ENCODE measurements at regions not wholly inside any gene's neighbourhood (a gene's known extent, or its start where the extent isn't known, plus 50 kb on each side); places are given as distances from the start of the nearest gene placed in this dataset.

DNA sequence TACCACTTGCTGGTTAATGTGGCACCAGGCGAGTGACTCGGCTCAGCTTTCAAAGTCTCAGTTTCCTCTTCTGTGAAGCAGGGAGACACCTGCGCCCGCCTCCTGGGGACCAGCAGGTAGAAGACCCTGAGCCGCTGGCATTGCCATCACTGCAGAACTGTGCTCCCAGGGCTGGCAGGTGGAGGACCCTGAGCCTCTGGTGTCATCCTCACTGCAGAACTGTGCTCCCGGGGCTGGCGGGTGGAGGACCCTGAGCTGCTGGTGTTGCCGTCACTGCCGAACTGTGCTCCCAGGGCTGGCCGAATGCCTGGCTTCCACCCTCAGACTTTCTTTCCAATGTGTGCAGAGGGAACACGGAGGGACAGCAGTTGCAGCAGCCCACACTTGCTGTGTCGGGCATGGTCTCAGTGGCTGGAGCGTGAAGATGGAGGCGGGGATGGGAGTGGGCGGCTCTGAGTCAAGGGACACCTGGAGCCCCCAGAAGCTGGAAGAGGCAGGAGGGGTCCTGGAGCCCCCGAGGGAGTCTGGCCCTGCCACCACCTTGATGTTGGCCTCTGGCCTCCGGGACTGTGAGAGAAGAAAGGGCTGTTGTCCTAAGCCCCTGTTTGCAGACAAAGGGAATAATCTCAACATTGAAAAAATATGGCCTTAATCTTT lies 75.8 kb upstream of the METTL9 start (continued):
- TF ChIP-seq, protein P1, sequence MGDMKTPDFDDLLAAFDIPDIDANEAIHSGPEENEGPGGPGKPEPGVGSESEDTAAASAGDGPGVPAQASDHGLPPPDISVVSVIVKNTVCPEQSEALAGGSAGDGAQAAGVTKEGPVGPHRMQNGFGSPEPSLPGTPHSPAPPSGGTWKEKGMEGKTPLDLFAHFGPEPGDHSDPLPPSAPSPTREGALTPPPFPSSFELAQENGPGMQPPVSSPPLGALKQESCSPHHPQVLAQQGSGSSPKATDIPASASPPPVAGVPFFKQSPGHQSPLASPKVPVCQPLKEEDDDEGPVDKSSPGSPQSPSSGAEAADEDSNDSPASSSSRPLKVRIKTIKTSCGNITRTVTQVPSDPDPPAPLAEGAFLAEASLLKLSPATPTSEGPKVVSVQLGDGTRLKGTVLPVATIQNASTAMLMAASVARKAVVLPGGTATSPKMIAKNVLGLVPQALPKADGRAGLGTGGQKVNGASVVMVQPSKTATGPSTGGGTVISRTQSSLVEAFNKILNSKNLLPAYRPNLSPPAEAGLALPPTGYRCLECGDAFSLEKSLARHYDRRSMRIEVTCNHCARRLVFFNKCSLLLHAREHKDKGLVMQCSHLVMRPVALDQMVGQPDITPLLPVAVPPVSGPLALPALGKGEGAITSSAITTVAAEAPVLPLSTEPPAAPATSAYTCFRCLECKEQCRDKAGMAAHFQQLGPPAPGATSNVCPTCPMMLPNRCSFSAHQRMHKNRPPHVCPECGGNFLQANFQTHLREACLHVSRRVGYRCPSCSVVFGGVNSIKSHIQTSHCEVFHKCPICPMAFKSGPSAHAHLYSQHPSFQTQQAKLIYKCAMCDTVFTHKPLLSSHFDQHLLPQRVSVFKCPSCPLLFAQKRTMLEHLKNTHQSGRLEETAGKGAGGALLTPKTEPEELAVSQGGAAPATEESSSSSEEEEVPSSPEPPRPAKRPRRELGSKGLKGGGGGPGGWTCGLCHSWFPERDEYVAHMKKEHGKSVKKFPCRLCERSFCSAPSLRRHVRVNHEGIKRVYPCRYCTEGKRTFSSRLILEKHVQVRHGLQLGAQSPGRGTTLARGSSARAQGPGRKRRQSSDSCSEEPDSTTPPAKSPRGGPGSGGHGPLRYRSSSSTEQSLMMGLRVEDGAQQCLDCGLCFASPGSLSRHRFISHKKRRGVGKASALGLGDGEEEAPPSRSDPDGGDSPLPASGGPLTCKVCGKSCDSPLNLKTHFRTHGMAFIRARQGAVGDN (IDR thresholded peaks at IDR 0.05), result no peak

DNA sequence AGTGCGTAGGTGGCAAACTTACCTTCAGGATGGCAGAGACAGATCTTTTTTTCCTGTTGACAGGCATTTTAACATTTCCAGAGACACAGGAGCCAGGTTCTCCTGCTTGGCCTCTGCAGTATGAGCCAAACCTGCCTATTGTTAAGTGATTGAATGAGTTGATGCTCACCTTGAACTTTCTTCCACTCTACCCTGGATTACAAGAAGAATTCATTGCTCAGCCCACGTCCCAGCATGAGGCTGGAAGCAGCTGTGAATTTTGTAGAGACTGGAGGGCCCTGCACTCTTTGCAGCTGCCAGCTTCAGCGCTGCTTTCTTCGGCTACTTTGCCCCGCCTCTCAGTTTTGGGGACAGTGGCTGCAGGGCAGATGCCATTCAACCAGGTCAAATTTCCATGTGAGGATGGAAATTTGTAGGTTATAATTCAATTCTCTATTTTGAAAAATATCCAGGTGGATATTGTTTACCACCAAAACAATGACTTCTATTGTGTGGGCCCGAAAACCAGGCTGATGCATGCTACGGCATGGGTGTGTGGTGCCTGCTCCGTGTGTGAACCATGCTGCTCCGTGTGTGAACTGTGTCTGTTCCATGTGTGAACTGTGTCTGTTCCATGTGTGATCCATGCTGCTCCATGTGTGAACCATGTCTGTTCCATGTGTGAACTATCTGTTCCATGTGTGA lies 75.2 kb upstream of the METTL9 start:
- Histone ChIP-seq H2AFZ (ENCODE audit: control insufficient read depth, low read depth, low read length) (no peak overlapping the region), H3K27me3 (replicated peaks in 1 of 2; ENCODE audit: control insufficient read depth in 2 of 2, insufficient read depth in 2 of 2, low read length in 1 of 2) (no peaks in the 10 kb centered on the region; a peak in 1 of 4 replicates), H3K36me3 (ENCODE audit: control insufficient read depth in 2 of 2, insufficient read depth in 2 of 2, low read length in 1 of 2) (no peaks in the 10 kb centered on the region), H3K79me2 (ENCODE audit: control insufficient read depth, insufficient read depth, low read length) (peaks cover 8% of the 10 kb centered on the region), H3K4me1 (ENCODE audit: control insufficient read depth, insufficient read depth, low read length) (no peaks in the 10 kb centered on the region), H3K9ac (ENCODE audit: control insufficient read depth, insufficient read depth, low read length) (no peak overlapping the region), H3K27ac (ENCODE audit: control insufficient read depth, insufficient read depth) (no peak overlapping the region), H4K20me1 (ENCODE audit: control insufficient read depth, insufficient read depth) (no peaks in the 10 kb centered on the region), H3K9me3 (replicated peaks; ENCODE audit: control insufficient read depth, insufficient read depth, low read length) (no peaks in the 10 kb centered on the region; the same call in 2 of the 3 replicates), H3K4me3 (no peak overlapping the region), H3K4me2 (ENCODE audit: control insufficient read depth, insufficient read depth) (no peak overlapping the region)
- no peak for ATAC-seq
- ChIA-PET POLR2A (no interaction called here), SMC1A (ENCODE audit: uncharacterized antibody, unreplicated experiment) (no interaction called here), RAD21 (ENCODE audit: unreplicated experiment) (no interaction called here), CTCF (no interaction called here)
- intact Hi-C loops (cut with micrococcal nuclease; ENCODE audit: unreplicated experiment) (no loop called here), in situ Hi-C loops (cut with MboI) (no loop called here)
- no peak for DNase-seq (ENCODE audit: low read depth, low spot score)
- FAIRE-seq, result no peak
- 85% methylated on average over 9 of the region's 9 CpGs for WGBS (ENCODE audit: insufficient coverage, insufficient replicate concordance, low lambda C conversion rate, missing lambda C conversion rate)
- BruUV-seq (replicated peaks), result no TSS peak
- no peak for TF ChIP-seq BMI1 (IDR thresholded peaks at IDR 0.05; ENCODE audit: borderline replicate concordance)
- TF ChIP-seq, protein P2, sequence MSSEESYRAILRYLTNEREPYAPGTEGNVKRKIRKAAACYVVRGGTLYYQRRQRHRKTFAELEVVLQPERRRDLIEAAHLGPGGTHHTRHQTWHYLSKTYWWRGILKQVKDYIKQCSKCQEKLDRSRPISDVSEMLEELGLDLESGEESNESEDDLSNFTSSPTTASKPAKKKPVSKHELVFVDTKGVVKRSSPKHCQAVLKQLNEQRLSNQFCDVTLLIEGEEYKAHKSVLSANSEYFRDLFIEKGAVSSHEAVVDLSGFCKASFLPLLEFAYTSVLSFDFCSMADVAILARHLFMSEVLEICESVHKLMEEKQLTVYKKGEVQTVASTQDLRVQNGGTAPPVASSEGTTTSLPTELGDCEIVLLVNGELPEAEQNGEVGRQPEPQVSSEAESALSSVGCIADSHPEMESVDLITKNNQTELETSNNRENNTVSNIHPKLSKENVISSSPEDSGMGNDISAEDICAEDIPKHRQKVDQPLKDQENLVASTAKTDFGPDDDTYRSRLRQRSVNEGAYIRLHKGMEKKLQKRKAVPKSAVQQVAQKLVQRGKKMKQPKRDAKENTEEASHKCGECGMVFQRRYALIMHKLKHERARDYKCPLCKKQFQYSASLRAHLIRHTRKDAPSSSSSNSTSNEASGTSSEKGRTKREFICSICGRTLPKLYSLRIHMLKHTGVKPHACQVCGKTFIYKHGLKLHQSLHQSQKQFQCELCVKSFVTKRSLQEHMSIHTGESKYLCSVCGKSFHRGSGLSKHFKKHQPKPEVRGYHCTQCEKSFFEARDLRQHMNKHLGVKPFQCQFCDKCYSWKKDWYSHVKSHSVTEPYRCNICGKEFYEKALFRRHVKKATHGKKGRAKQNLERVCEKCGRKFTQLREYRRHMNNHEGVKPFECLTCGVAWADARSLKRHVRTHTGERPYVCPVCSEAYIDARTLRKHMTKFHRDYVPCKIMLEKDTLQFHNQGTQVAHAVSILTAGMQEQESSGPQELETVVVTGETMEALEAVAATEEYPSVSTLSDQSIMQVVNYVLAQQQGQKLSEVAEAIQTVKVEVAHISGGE (CRISPR knock-in tag; IDR thresholded peaks at IDR 0.05), result no peak
- TF ChIP-seq BHLHE40 (IDR thresholded peaks at IDR 0.05; ENCODE audit: borderline replicate concordance in 1 of 2, low read depth in 2 of 2, low read length in 1 of 2), result no peak
- no peak for TF ChIP-seq EED (IDR thresholded peaks at IDR 0.05; ENCODE audit: low read depth)
- no peak for TF ChIP-seq ZNF207 (IDR thresholded peaks at IDR 0.05; ENCODE audit: borderline replicate concordance)
- TF ChIP-seq, protein P3, sequence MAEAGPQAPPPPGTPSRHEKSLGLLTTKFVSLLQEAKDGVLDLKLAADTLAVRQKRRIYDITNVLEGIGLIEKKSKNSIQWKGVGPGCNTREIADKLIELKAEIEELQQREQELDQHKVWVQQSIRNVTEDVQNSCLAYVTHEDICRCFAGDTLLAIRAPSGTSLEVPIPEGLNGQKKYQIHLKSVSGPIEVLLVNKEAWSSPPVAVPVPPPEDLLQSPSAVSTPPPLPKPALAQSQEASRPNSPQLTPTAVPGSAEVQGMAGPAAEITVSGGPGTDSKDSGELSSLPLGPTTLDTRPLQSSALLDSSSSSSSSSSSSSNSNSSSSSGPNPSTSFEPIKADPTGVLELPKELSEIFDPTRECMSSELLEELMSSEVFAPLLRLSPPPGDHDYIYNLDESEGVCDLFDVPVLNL (IDR thresholded peaks at IDR 0.05; ENCODE audit: low read depth, low read length), result no peak
- no peak for TF ChIP-seq RCOR1 (conservative IDR thresholded peaks at IDR 0.05; ENCODE audit: low read depth, low read length)
- TF ChIP-seq CHD2 (IDR thresholded peaks at IDR 0.05; ENCODE audit: borderline replicate concordance, low read depth, low read length), result no peak

Data from GM12878 (cell line).